ENCODE measurements at regions not wholly inside any gene's neighbourhood (a gene's known extent, or its start where the extent isn't known, plus 50 kb on each side); places are given as distances from the start of the nearest gene placed in this dataset.

- Histone ChIP-seq H3K14ac (ENCODE audit: low read length in 2 of 2) (no peak overlapping the region), H2AFZ (ENCODE audit: low read depth, low read length) (no peak overlapping the region), H3K4ac (ENCODE audit: low read depth in 1 of 2, low read length in 2 of 2) (no peak overlapping the region), H3K27ac (ENCODE audit: low read length, poor library complexity, severe bottlenecking) (no peak overlapping the region), H2BK120ac (ENCODE audit: low read depth, low read length) (no peak overlapping the region), H3K4me2 (ENCODE audit: low read length, poor library complexity, severe bottlenecking) (no peak overlapping the region), H3K27me3 (ENCODE audit: control insufficient read depth in 1 of 2, insufficient read depth in 1 of 2, low read length in 2 of 2) (no peaks in the 10 kb centered on the region), H2AK5ac (ENCODE audit: low read length, severe bottlenecking) (no peak overlapping the region), H2BK5ac (ENCODE audit: low read depth, low read length, poor library complexity, severe bottlenecking) (no peak overlapping the region), H3K23ac (ENCODE audit: low read length in 2 of 2) (no peak overlapping the region), H3K79me1 (replicated peaks; ENCODE audit: low read length, poor library complexity, severe bottlenecking) (no peaks in the 10 kb centered on the region), H3K9ac (ENCODE audit: low read length) (no peak overlapping the region), H3K9me3 (ENCODE audit: control insufficient read depth, low read length) (peaks cover 32% of the 10 kb centered on the region), H2BK12ac (ENCODE audit: low read length in 2 of 2) (no peak overlapping the region), H3K4me1 (ENCODE audit: control insufficient read depth, insufficient read depth, low read depth, low read length) (no peaks in the 10 kb centered on the region), H3K36me3 (ENCODE audit: control insufficient read depth in 1 of 2, insufficient read depth in 2 of 2, low read depth in 1 of 2, low read length in 2 of 2) (no peaks in the 10 kb centered on the region), H3K4me3 (ENCODE audit: insufficient read depth in 1 of 2, low read depth in 1 of 2, low read length in 2 of 2) (no peak overlapping the region), H4K8ac (ENCODE audit: low read length) (no peak overlapping the region), H3K18ac (ENCODE audit: low read depth in 1 of 2, low read length in 2 of 2) (no peak overlapping the region), H4K91ac (ENCODE audit: low read length) (no peak overlapping the region), H2BK15ac (ENCODE audit: low read depth, poor library complexity, severe bottlenecking) (no peak overlapping the region)
- no peak for DNase-seq
- WGBS = 84% methylated on average over 7 of the region's 7 CpGs
Observed at GRCh38 chr4:189513421-189513820, 427.3 kb upstream of the FRG1 start.

GRCh38 chr4:189514209-189514608, 426.5 kb upstream of the FRG1 start:
- no peak overlapping the region for H3K4me2 ChIP-seq (ENCODE audit: low read length, poor library complexity, severe bottlenecking)
- no peak overlapping the region for H3K27ac ChIP-seq (ENCODE audit: low read length, poor library complexity, severe bottlenecking)
- no peak overlapping the region for H3K9ac ChIP-seq (ENCODE audit: low read length)
- no peak overlapping the region for H4K8ac ChIP-seq (ENCODE audit: low read length)
- no peaks in the 10 kb centered on the region for H3K27me3 ChIP-seq (ENCODE audit: control insufficient read depth in 1 of 2, insufficient read depth in 1 of 2, low read length in 2 of 2)
- H3K23ac ChIP-seq (ENCODE audit: low read length in 2 of 2) = no peak overlapping the region
- H2BK120ac ChIP-seq (ENCODE audit: low read depth, low read length) = no peak overlapping the region
- no peak overlapping the region for H3K4me3 ChIP-seq (ENCODE audit: insufficient read depth in 1 of 2, low read depth in 1 of 2, low read length in 2 of 2)
- H4K91ac ChIP-seq (ENCODE audit: low read length) = no peak overlapping the region
- no peak overlapping the region for H3K4ac ChIP-seq (ENCODE audit: low read depth in 1 of 2, low read length in 2 of 2)
- no peak overlapping the region for H2BK12ac ChIP-seq (ENCODE audit: low read length in 2 of 2)
- H3K4me1 ChIP-seq (ENCODE audit: control insufficient read depth, insufficient read depth, low read depth, low read length) = no peaks in the 10 kb centered on the region
- no peak overlapping the region for H2BK15ac ChIP-seq (ENCODE audit: low read depth, poor library complexity, severe bottlenecking)
- H3K14ac ChIP-seq (ENCODE audit: low read length in 2 of 2) = no peak overlapping the region
- no peak overlapping the region for H3K18ac ChIP-seq (ENCODE audit: low read depth in 1 of 2, low read length in 2 of 2)
- H3K9me3 ChIP-seq (ENCODE audit: control insufficient read depth, low read length) = peaks cover 35% of the 10 kb centered on the region
- no peaks in the 10 kb centered on the region for H3K36me3 ChIP-seq (ENCODE audit: control insufficient read depth in 1 of 2, insufficient read depth in 2 of 2, low read depth in 1 of 2, low read length in 2 of 2)
- WGBS = 90% methylated on average over 9 of the region's 9 CpGs
- no peak for DNase-seq
- H2AK5ac ChIP-seq (ENCODE audit: low read length, severe bottlenecking) = no peak overlapping the region
- H2BK5ac ChIP-seq (ENCODE audit: low read depth, low read length, poor library complexity, severe bottlenecking) = no peak overlapping the region
- no peak overlapping the region for H2AFZ ChIP-seq (ENCODE audit: low read depth, low read length)
- H3K79me1 ChIP-seq (replicated peaks; ENCODE audit: low read length, poor library complexity, severe bottlenecking) = no peaks in the 10 kb centered on the region

- Histone ChIP-seq H3K36me3 (ENCODE audit: control insufficient read depth in 1 of 2, insufficient read depth in 2 of 2, low read depth in 1 of 2, low read length in 2 of 2) (no peaks in the 10 kb centered on the region), H3K9ac (ENCODE audit: low read length) (no peak overlapping the region), H2BK15ac (ENCODE audit: low read depth, poor library complexity, severe bottlenecking) (no peak overlapping the region), H2AK5ac (ENCODE audit: low read length, severe bottlenecking) (no peak overlapping the region), H3K23ac (ENCODE audit: low read length in 2 of 2) (no peak overlapping the region), H3K27me3 (ENCODE audit: control insufficient read depth in 1 of 2, insufficient read depth in 1 of 2, low read length in 2 of 2) (no peaks in the 10 kb centered on the region), H3K4me1 (ENCODE audit: control insufficient read depth, insufficient read depth, low read depth, low read length) (no peaks in the 10 kb centered on the region), H2BK120ac (ENCODE audit: low read depth, low read length) (no peak overlapping the region), H2AFZ (ENCODE audit: low read depth, low read length) (no peak overlapping the region), H3K4ac (ENCODE audit: low read depth in 1 of 2, low read length in 2 of 2) (no peak overlapping the region), H3K9me3 (ENCODE audit: control insufficient read depth, low read length) (peaks cover 21% of the 10 kb centered on the region), H3K79me1 (replicated peaks; ENCODE audit: low read length, poor library complexity, severe bottlenecking) (no peaks in the 10 kb centered on the region), H4K91ac (ENCODE audit: low read length) (no peak overlapping the region), H3K4me3 (ENCODE audit: insufficient read depth in 1 of 2, low read depth in 1 of 2, low read length in 2 of 2) (no peak overlapping the region), H4K8ac (ENCODE audit: low read length) (no peak overlapping the region), H3K14ac (ENCODE audit: low read length in 2 of 2) (no peak overlapping the region), H3K18ac (ENCODE audit: low read depth in 1 of 2, low read length in 2 of 2) (no peak overlapping the region), H2BK5ac (ENCODE audit: low read depth, low read length, poor library complexity, severe bottlenecking) (no peak overlapping the region), H3K27ac (ENCODE audit: low read length, poor library complexity, severe bottlenecking) (no peak overlapping the region), H3K4me2 (ENCODE audit: low read length, poor library complexity, severe bottlenecking) (no peak overlapping the region), H2BK12ac (ENCODE audit: low read length in 2 of 2) (no peak overlapping the region)
- no peak for DNase-seq
- WGBS = no CpG with 5 or more reads among the region's 1 CpG
Observed at GRCh38 chr4:189516902-189517301, 423.8 kb upstream of the FRG1 start.

GRCh38 chr4:189519186-189519585, 421.5 kb upstream of the FRG1 start:
- Histone ChIP-seq H3K23ac (ENCODE audit: low read length in 2 of 2) (no peak overlapping the region), H3K4ac (ENCODE audit: low read depth in 1 of 2, low read length in 2 of 2) (no peak overlapping the region), H3K9me3 (ENCODE audit: control insufficient read depth, low read length) (peaks cover 31% of the 10 kb centered on the region), H3K18ac (ENCODE audit: low read depth in 1 of 2, low read length in 2 of 2) (no peak overlapping the region), H3K4me2 (ENCODE audit: low read length, poor library complexity, severe bottlenecking) (no peak overlapping the region), H4K8ac (ENCODE audit: low read length) (no peak overlapping the region), H3K36me3 (ENCODE audit: control insufficient read depth in 1 of 2, insufficient read depth in 2 of 2, low read depth in 1 of 2, low read length in 2 of 2) (no peaks in the 10 kb centered on the region), H2BK12ac (ENCODE audit: low read length in 2 of 2) (no peak overlapping the region), H3K4me3 (ENCODE audit: insufficient read depth in 1 of 2, low read depth in 1 of 2, low read length in 2 of 2) (no peak overlapping the region), H2AFZ (ENCODE audit: low read depth, low read length) (no peak overlapping the region), H3K4me1 (ENCODE audit: control insufficient read depth, insufficient read depth, low read depth, low read length) (no peaks in the 10 kb centered on the region), H2BK15ac (ENCODE audit: low read depth, poor library complexity, severe bottlenecking) (no peak overlapping the region), H2BK5ac (ENCODE audit: low read depth, low read length, poor library complexity, severe bottlenecking) (no peak overlapping the region), H3K27ac (ENCODE audit: low read length, poor library complexity, severe bottlenecking) (no peak overlapping the region), H2BK120ac (ENCODE audit: low read depth, low read length) (no peak overlapping the region), H3K9ac (ENCODE audit: low read length) (no peak overlapping the region), H3K14ac (ENCODE audit: low read length in 2 of 2) (no peak overlapping the region), H2AK5ac (ENCODE audit: low read length, severe bottlenecking) (no peak overlapping the region), H4K91ac (ENCODE audit: low read length) (no peak overlapping the region), H3K79me1 (replicated peaks; ENCODE audit: low read length, poor library complexity, severe bottlenecking) (no peaks in the 10 kb centered on the region), H3K27me3 (ENCODE audit: control insufficient read depth in 1 of 2, insufficient read depth in 1 of 2, low read length in 2 of 2) (no peaks in the 10 kb centered on the region)
- no peak for DNase-seq
- WGBS = 86% methylated on average over 2 of the region's 2 CpGs
